HG03039 (cell line): ENCODE measurements at regions not wholly inside any gene's neighbourhood (a gene's known extent, or its start where the extent isn't known, plus 50 kb on each side); places are given as distances from the start of the nearest gene placed in this dataset.

Experiments used
- ATAC-seq: cut with Tn5 transposase; IDR thresholded peaks from one replicate; pipeline ENCODE4 v1.9.1; 2021; ENCODE audit warnings: mild to moderate bottlenecking, moderate library complexity; ENCODE audit not compliant: unreplicated experiment

- no peak for ATAC-seq
These were observed 72.3 kb upstream of the ZP4 start for GRCh38 chr1:237962985-237963384.

DNA sequence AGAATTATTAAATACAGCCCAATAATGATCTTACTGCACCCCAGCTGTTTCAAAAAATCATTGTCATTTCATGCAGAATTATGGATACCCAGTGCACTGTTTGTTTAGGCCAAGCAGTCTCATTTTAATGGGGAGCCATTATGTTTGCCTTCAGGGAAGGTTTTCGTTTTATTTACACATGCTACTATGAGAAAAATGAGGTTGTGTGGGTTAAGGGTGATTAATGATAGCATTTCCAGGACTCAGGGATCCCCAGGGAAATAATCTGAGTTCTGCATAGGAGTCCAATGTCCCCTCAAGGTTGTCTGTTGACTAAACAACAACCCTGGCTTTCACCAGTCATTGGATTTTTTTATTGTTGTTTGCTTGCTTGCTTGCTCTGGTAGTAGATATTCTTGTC lies 71.0 kb upstream of the ZP4 start:
- ATAC-seq, result no peak

DNA sequence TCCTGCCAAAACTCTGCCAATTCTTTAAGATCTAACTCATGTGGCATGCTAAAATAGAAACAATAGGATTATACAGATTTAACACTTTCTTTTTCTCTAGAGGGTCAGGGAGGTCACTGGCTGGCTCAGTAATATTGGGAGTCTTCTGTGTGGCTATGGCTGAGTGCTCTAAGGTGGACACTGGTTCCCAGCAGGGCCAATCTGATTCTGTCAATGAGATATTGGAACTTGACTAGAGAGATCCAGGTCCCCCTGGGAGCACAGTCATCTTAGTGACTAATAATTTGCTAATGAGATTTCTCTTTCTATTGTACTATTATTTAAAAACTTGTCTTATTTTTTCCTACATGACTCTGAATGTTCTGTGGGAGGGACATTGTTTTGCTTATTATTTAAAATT lies 69.1 kb upstream of the ZP4 start:
- no peak for ATAC-seq

- no peak for ATAC-seq
These were observed 62.5 kb upstream of the ZP4 start for GRCh38 chr1:237953238-237953637.
